ENCODE measurements at regions not wholly inside any gene's neighbourhood (a gene's known extent, or its start where the extent isn't known, plus 50 kb on each side); places are given as distances from the start of the nearest gene placed in this dataset.
A peak's percentile ranks its signal among the peaks of the same experiment; 100 is the strongest.

DNA sequence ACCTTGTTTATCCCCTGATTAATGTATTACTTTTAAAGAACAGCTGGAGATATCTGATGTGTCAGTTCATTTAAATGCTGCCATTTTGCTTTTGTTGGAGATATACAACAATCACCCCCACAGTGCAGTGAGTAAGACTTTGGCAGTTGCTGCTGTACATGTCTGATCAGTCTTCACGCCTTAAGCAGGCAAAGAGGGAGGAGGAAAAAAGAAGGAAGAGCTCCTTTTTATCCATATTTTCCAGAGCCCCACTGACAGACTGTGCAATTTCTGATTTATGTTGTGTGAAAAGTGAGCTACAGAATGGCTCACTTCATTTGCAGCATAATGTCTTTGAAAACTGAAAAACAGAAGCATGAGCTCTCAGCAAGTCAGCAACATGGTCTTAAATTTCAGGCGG is 319.7 kb upstream of the LRIG3 start:
- TF ChIP-seq, protein P1, sequence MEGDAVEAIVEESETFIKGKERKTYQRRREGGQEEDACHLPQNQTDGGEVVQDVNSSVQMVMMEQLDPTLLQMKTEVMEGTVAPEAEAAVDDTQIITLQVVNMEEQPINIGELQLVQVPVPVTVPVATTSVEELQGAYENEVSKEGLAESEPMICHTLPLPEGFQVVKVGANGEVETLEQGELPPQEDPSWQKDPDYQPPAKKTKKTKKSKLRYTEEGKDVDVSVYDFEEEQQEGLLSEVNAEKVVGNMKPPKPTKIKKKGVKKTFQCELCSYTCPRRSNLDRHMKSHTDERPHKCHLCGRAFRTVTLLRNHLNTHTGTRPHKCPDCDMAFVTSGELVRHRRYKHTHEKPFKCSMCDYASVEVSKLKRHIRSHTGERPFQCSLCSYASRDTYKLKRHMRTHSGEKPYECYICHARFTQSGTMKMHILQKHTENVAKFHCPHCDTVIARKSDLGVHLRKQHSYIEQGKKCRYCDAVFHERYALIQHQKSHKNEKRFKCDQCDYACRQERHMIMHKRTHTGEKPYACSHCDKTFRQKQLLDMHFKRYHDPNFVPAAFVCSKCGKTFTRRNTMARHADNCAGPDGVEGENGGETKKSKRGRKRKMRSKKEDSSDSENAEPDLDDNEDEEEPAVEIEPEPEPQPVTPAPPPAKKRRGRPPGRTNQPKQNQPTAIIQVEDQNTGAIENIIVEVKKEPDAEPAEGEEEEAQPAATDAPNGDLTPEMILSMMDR (conservative IDR thresholded peaks at IDR 0.05) = no peak
- peaks cover under 1% of the 10 kb centered on the region for H3K9me3 Mint-ChIP-seq

DNA sequence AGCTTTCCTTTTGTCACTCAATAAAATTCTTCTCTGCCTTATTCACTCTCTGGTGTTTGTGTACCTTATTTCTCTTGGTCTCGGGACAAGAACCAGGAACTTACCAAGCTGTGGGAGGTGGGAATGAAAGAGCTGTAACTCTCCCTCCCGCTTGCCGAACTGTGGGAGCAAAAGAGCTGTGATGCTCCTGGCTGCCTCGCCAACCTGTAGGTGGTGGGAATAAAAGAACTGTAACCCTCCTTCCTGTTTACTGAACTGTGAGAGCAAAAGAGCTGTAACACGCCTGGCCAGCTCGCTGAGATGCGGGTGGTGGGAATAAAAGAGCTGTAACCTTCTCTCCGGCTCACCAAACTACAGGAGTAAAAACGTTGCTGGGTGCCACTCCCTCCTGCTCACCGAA is 314.1 kb upstream of the LRIG3 start:
- no peak overlapping the region for H3K27ac Mint-ChIP-seq
- WGBS, 2 experiments (ENCODE audit: insufficient coverage in 1 of 2, insufficient read length in 1 of 2) = 92 to 98% methylated on average over 7 to 10 of the region's 10 CpGs
- no peak overlapping the region for H3K4me3 Mint-ChIP-seq
- no peaks in the 10 kb centered on the region for H3K4me1 ChIP-seq (ENCODE audit: control insufficient read depth, insufficient read depth, low read length)
- H3K4me1 Mint-ChIP-seq = peaks cover 11% of the 10 kb centered on the region
- peak; percentile 76 for DNase-seq
- TF ChIP-seq, protein P1 (conservative IDR thresholded peaks at IDR 0.05) = no peak
- H3K27me3 ChIP-seq (ENCODE audit: control insufficient read depth, insufficient read depth, low read length, poor library complexity, severe bottlenecking) = no peaks in the 10 kb centered on the region
- no peaks in the 10 kb centered on the region for H3K36me3 ChIP-seq (ENCODE audit: control insufficient read depth, insufficient read depth, low read length)
- no peak overlapping the region for H3K4me3 ChIP-seq (ENCODE audit: low read length)
- no peaks in the 10 kb centered on the region for H3K36me3 Mint-ChIP-seq (ENCODE audit: low read depth)
- H3K9ac ChIP-seq (ENCODE audit: extremely low read depth, low read length, poor library complexity, severe bottlenecking) = no peak overlapping the region
- no peak overlapping the region for H3K27ac ChIP-seq (ENCODE audit: low read depth, low read length)
- peaks cover 7% of the 10 kb centered on the region for H3K9me3 Mint-ChIP-seq
- no peaks in the 10 kb centered on the region for H3K27me3 Mint-ChIP-seq (ENCODE audit: insufficient read depth)
- H3K9me3 ChIP-seq (ENCODE audit: control insufficient read depth, low read length) = peaks cover 18% of the 10 kb centered on the region

More for the DNA sequence above, 319.7 kb upstream of the LRIG3 start:
- Histone ChIP-seq H3K27me3 (ENCODE audit: control insufficient read depth, insufficient read depth, low read length, poor library complexity, severe bottlenecking) (no peaks in the 10 kb centered on the region), H3K9me3 (ENCODE audit: control insufficient read depth, low read length) (peaks cover 6% of the 10 kb centered on the region), H3K27ac (ENCODE audit: low read depth, low read length) (no peak overlapping the region), H3K9ac (ENCODE audit: extremely low read depth, low read length, poor library complexity, severe bottlenecking) (no peak overlapping the region), H3K4me1 (ENCODE audit: control insufficient read depth, insufficient read depth, low read length) (no peaks in the 10 kb centered on the region), H3K36me3 (ENCODE audit: control insufficient read depth, insufficient read depth, low read length) (no peaks in the 10 kb centered on the region), H3K4me3 (ENCODE audit: low read length) (no peak overlapping the region)
- peaks cover 16% of the 10 kb centered on the region for H3K4me1 Mint-ChIP-seq
- 80 to 100% methylated on average over 1 of the region's 2 CpGs for WGBS, 2 experiments (ENCODE audit: insufficient coverage in 1 of 2, insufficient read length in 1 of 2)
- no peak overlapping the region for H3K27ac Mint-ChIP-seq
- H3K27me3 Mint-ChIP-seq (ENCODE audit: insufficient read depth) = no peaks in the 10 kb centered on the region
- no peak for DNase-seq
- H3K36me3 Mint-ChIP-seq (ENCODE audit: low read depth) = no peaks in the 10 kb centered on the region
- H3K4me3 Mint-ChIP-seq = no peak overlapping the region

DNA sequence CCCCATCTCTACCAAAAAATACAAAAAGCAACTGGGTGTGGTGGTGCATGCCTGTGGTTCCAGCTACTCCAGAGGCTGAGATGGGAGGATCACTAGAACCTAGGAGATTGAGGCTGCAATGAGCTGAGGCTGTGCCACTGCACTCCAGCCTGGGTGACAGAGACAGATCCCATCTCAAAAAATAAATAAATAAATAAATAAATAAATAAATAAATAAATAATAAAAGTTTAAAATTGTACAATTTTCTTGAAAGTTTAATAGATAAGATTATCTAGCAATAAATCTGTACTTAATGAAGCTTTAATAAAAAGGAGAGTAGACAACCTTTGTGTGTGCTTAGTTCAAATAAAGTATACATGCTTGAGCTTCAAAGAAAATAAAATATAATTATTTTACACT is 310.0 kb upstream of the LRIG3 start:
- Mint-ChIP-seq H3K4me3 (no peak overlapping the region), H3K9me3 (peaks cover 26% of the 10 kb centered on the region), H3K36me3 (ENCODE audit: low read depth) (no peaks in the 10 kb centered on the region), H3K27me3 (ENCODE audit: insufficient read depth) (no peaks in the 10 kb centered on the region), H3K4me1 (peaks cover 4% of the 10 kb centered on the region), H3K27ac (no peak overlapping the region)
- Histone ChIP-seq H3K9me3 (ENCODE audit: control insufficient read depth, low read length) (peaks cover 12% of the 10 kb centered on the region), H3K4me1 (ENCODE audit: control insufficient read depth, insufficient read depth, low read length) (no peaks in the 10 kb centered on the region), H3K27me3 (ENCODE audit: control insufficient read depth, insufficient read depth, low read length, poor library complexity, severe bottlenecking) (no peaks in the 10 kb centered on the region), H3K36me3 (ENCODE audit: control insufficient read depth, insufficient read depth, low read length) (no peaks in the 10 kb centered on the region), H3K4me3 (ENCODE audit: low read length) (no peak overlapping the region), H3K9ac (ENCODE audit: extremely low read depth, low read length, poor library complexity, severe bottlenecking) (no peak overlapping the region), H3K27ac (ENCODE audit: low read depth, low read length) (no peak overlapping the region)
- no peak for DNase-seq
- TF ChIP-seq, protein P1 (conservative IDR thresholded peaks at IDR 0.05) = no peak

Measured in endodermal cell (in vitro differentiated cells).